ENCODE measurements at regions not wholly inside any gene's neighbourhood (a gene's known extent, or its start where the extent isn't known, plus 50 kb on each side); places are given as distances from the start of the nearest gene placed in this dataset.

GRCh38 chr2:238701341-238702206 is 146.3 kb upstream of the TWIST2 start:
- no peaks in the 10 kb centered on the region for H3K27me3 ChIP-seq
- DNase-seq = no peak
- no peaks in the 10 kb centered on the region for H3K36me3 ChIP-seq
- no peaks in the 10 kb centered on the region for H3K9me3 ChIP-seq
- no peak overlapping the region for H3K4me3 ChIP-seq

GRCh38 chr2:238702276-238703052 is 145.4 kb upstream of the TWIST2 start:
- no peak for DNase-seq
- no peaks in the 10 kb centered on the region for H3K27me3 ChIP-seq
- H3K4me3 ChIP-seq = no peak overlapping the region
- H3K9me3 ChIP-seq = no peaks in the 10 kb centered on the region
- no peaks in the 10 kb centered on the region for H3K36me3 ChIP-seq

- Histone ChIP-seq H3K9me3 (no peaks in the 10 kb centered on the region), H3K27me3 (no peaks in the 10 kb centered on the region)
These were observed 144.9 kb upstream of the TWIST2 start for GRCh38 chr2:238703053-238703415.

DNA sequence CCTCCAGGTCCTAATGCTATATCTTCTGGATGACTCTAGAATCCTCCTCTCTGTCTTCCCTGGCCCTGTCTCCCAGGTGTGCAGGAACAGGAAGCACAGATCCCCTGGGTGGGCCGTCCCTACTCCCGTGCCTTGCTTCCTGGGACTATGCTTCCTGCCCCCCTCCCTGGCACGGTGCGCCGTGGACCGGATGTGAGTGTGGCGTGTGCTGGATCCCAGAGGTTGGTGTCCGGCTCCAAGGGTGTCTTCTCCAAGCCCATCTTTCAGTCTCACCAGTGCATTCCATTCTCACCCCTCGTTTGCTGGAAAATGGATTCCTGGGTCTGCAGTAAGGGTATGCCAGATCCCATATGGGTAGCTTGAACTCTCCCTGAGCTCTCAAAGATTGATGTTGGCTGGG is 144.4 kb upstream of the TWIST2 start:
- DNase-seq = no peak

More at GRCh38 chr2:238703053-238703415, 144.9 kb upstream of the TWIST2 start:
- no peaks in the 10 kb centered on the region for H3K36me3 ChIP-seq
- DNase-seq = no peak
- no peak overlapping the region for H3K4me3 ChIP-seq

DNA sequence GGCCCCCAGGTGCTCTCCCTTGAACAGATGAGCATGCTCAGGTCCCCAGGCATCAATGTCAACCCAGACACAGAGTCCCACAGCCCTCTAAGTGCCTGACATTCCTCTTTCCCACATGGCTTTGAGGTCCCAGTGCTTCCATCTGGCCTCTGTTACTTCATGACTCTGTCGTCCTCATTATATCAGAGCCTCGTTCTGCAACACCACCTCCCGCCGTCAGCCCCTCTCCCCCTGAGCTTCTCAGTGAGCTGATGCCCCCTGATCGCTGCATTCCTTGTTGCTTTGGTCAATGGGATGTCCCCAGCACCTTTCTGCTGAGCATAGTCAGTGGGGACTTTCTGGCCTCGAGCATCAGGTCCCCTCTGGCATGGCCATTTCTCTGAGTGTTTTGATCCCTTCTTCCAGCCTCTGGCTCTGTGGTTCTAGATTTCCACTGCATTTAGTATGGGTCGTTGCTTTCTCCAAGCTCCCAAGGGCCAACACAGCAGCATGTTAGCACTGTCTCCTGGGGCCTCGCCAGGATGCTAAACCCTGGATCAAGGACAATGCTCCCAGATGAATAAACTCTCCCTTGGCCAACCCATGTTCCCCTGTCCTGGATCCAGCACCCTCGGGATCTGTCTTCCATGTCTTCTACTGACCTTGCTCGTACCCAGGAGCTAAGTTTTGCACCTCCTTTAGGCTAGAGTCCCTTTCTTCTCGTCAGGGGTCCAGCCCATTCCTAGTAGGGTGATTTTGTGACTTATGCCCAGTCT is 143.2 kb upstream of the TWIST2 start:
- H3K9me3 ChIP-seq = no peaks in the 10 kb centered on the region
- no peaks in the 10 kb centered on the region for H3K36me3 ChIP-seq
- DNase-seq = no peak
- no peak overlapping the region for H3K4me3 ChIP-seq
- H3K27me3 ChIP-seq = no peaks in the 10 kb centered on the region

More for the DNA sequence above, 144.4 kb upstream of the TWIST2 start:
- no peaks in the 10 kb centered on the region for H3K27me3 ChIP-seq
- H3K4me3 ChIP-seq = no peak overlapping the region
- H3K36me3 ChIP-seq = no peaks in the 10 kb centered on the region
- H3K9me3 ChIP-seq = no peaks in the 10 kb centered on the region

- H3K4me3 ChIP-seq = no peak overlapping the region
- DNase-seq = no peak
- no peaks in the 10 kb centered on the region for H3K36me3 ChIP-seq
- no peaks in the 10 kb centered on the region for H3K9me3 ChIP-seq
- H3K27me3 ChIP-seq = no peaks in the 10 kb centered on the region
These were observed 141.7 kb upstream of the TWIST2 start for GRCh38 chr2:238706163-238706562.

GRCh38 chr2:238706673-238707072 is 141.2 kb upstream of the TWIST2 start:
- no peak overlapping the region for H3K4me3 ChIP-seq
- no peaks in the 10 kb centered on the region for H3K9me3 ChIP-seq
- H3K36me3 ChIP-seq = no peaks in the 10 kb centered on the region
- DNase-seq = no peak
- no peaks in the 10 kb centered on the region for H3K27me3 ChIP-seq

DNA sequence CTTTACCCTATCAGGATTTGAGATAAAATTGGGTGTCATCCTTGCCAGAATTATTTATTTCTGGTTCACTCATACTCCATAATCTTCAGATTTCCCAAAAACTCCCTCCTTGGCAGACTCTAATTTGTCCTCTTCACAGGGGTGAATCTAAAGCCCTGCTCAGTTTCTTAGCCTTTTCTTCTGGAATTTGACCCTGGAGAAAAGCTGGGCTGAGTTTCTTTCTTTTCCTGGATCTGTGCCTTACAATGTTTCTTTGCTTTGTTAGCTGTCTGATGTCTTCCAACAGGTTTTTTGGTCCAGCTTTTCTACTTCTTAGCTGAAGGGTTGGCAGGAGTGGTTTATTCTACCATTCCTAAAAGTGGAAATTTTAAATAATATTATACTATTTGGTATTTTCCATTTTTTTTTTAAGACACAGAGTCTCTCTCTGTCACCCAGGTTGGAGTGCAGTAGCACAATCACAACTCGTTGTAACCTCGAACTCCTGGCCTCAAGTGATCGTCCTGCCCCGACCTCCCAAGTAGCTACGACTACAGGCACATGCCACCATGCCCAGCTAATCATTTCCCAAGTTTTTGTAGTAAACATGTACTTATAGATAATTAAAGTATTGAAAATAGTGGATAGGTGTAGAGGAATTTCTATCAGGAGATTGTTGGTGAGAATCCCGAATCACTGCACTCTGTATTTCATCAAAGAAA is 138.4 kb upstream of the TWIST2 start:
- no peak for DNase-seq
- Histone ChIP-seq H3K27me3 (no peaks in the 10 kb centered on the region), H3K36me3 (no peaks in the 10 kb centered on the region), H3K9me3 (no peaks in the 10 kb centered on the region), H3K4me3 (no peak overlapping the region)

DNA sequence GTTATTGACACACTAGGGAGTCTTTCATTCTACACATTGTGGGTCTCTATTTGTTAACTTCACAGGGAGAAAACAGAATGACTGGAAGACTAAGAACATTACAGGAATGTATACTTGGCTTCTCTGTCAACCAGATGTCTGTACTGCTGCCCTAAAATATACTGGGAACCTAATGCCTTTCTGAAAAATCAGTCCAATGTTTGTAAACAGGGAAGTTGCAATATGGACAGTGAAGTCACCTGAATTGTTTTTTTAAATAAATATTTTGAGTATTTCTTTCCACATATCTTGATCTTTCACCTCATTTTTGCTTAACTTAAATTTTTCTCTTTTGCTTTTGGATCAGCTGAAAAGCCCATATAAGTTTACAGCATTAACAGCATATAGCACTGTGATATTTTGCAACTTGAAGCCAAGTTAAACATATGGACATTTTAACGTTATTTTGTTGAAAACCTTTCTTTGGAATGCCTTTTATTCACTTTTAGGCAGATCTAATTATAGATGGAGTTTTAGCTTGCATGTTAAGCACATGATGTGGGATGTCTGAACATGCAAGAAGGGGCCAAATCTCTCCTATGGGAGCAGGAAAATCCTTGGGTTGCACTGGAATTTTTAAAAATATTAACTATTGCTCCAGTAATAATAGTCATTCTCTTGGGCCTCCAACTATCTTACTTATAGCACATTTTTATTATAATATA is 137.7 kb upstream of the TWIST2 start:
- H3K27me3 ChIP-seq = no peaks in the 10 kb centered on the region
- H3K9me3 ChIP-seq = no peaks in the 10 kb centered on the region
- H3K36me3 ChIP-seq = no peaks in the 10 kb centered on the region
- no peak for DNase-seq
- no peak overlapping the region for H3K4me3 ChIP-seq

DNA sequence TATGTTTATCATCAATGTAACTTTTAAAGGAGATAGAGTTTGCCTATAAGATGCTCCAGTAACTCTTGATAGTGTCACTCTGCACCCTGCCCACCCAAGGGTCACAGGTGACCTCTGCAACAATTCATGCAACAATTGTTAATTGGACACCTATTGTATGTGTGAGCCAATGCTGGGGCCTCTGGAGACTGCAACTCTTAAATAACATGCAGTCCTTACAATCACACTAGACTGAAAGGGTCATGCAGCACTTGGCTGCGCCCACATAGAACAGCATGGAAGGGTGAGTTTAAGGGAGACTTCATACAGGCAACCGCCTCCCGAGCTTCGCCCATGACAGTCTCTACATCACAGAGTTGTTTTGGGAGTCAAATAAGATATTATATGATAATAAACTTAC is 137.1 kb upstream of the TWIST2 start:
- Histone ChIP-seq H3K27me3 (no peaks in the 10 kb centered on the region), H3K9me3 (no peaks in the 10 kb centered on the region), H3K36me3 (no peaks in the 10 kb centered on the region), H3K4me3 (no peak overlapping the region)
- no peak for DNase-seq

- Histone ChIP-seq H3K36me3 (no peaks in the 10 kb centered on the region), H3K9me3 (no peaks in the 10 kb centered on the region), H3K4me3 (no peak overlapping the region), H3K27me3 (no peaks in the 10 kb centered on the region)
- no peak for DNase-seq
These were observed 136.5 kb upstream of the TWIST2 start for GRCh38 chr2:238711346-238711745.

DNA sequence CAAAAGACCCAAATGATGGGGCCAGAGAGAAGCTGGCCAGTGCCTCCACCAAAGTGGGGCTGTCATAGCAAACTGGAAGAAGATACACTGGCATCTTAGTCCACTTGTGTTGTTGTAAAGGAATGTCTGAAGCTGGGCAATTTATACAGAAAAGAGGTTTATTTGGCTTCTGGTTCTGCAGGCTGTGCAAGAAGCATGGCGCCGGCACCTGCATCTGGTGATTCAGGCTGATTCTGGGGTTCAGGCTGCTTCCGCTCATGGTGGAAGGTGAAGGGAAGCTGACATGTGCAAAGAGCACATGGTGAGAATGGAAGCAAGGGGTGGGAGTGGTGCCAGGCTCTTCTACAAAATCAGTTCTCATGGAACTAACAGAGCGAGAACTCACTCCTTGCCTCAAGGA is 135.9 kb upstream of the TWIST2 start:
- Histone ChIP-seq H3K27me3 (no peaks in the 10 kb centered on the region), H3K36me3 (no peaks in the 10 kb centered on the region), H3K4me3 (no peak overlapping the region), H3K9me3 (no peaks in the 10 kb centered on the region)
- DNase-seq = no peak

DNA sequence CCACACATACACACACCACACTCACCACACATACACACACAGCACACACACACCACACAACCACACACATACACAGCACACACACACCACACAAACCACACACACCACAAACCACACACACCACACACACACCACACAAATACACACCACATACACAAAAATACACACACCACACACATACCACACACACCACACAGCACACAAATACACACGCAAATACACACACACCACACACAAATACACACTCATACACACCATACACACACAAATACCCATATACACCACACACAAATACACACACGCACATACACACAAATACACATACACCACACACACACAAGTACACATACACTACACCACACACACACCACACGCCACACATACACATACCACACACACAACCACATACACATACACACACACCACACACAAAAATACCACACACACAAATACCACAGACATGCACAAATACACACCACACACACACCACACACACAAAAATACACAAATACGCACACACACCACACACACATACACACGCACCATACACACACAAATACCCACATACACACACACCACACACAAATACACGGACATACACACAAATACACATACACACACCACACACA is 134.6 kb upstream of the TWIST2 start:
- DNase-seq = no peak
- no peak overlapping the region for H3K4me3 ChIP-seq
- no peaks in the 10 kb centered on the region for H3K9me3 ChIP-seq
- H3K27me3 ChIP-seq = no peaks in the 10 kb centered on the region
- no peaks in the 10 kb centered on the region for H3K36me3 ChIP-seq

DNA sequence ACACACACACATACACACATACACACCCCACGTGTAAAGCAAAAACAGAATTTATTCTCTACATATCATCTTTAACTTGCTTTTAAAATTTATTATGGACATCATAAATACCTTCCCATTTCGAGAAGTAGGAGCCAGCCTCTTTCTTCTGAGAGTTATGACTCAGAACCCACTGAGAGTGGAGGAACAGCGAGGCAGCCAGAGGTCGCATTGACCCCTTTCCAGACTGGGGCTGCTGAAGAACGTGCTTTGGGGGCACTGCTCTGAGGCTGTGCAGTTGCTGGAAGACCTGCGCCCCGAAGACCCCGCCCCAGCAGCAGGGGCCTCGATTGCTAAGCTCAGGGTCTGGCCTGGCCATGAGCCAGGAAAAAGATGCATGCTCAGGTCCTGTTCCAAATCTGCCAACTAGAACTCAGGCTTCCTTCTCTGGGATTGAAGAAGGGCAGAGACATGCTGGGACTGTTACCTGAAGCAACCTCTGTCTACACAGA is 133.8 kb upstream of the TWIST2 start:
- Histone ChIP-seq H3K4me3 (no peak overlapping the region), H3K9me3 (no peaks in the 10 kb centered on the region), H3K36me3 (no peaks in the 10 kb centered on the region), H3K27me3 (no peaks in the 10 kb centered on the region)
- no peak for DNase-seq

GRCh38 chr2:238716171-238716570 is 131.7 kb upstream of the TWIST2 start:
- DNase-seq = no peak

DNA sequence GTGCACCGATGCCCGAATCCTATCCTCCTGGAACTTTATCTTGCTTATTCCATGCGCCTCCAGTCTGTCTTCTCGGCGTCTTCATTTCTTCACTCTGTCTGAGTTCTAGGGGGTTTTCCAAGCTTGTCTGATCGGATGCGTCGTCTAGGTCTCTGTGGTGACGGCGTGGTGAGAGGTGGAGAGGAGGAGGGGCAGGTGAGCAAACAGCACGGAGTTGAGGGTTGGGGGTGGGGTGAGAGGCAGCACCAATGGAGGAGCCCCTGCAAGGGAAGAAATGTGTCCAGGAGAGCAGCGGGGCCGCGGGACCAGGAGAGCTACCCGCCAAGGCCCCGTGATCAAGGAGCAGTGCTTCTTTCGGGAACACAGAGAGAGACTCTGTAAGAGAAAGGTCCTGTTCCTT is 131.3 kb upstream of the TWIST2 start:
- Histone ChIP-seq H3K36me3 (no peaks in the 10 kb centered on the region), H3K4me3 (no peak overlapping the region), H3K27me3 (no peaks in the 10 kb centered on the region), H3K9me3 (no peaks in the 10 kb centered on the region)
- DNase-seq = no peak

More at GRCh38 chr2:238716171-238716570, 131.7 kb upstream of the TWIST2 start:
- Histone ChIP-seq H3K4me3 (no peak overlapping the region), H3K27me3 (no peaks in the 10 kb centered on the region), H3K36me3 (no peaks in the 10 kb centered on the region), H3K9me3 (no peaks in the 10 kb centered on the region)
